Activated B cell treated with CpG ODN at 0.5 μM for 24 hours (primary cell): ENCODE measurements at regions not wholly inside any gene's neighbourhood (a gene's known extent, or its start where the extent isn't known, plus 50 kb on each side); places are given as distances from the start of the nearest gene placed in this dataset.

Experiments
- ATAC-seq: fragments of 200-7000 bp; cut with Tn5 transposase; one replicate; pipeline ENCODE4 v1.10.0; 2021; ENCODE audit warnings: low read depth, mild to moderate bottlenecking, moderate library complexity
- CTCF ChIA-PET: fragments of 350-600 bp; sonication (Branson Sonifier 250); formaldehyde crosslinking; loops from one replicate; lab custom pipeline; 2021; ENCODE audit warnings: antibody characterized with exemption; lab: Charles Lee
- POLR2A ChIA-PET: fragments of 350-600 bp; sonication (Branson Sonifier 250); formaldehyde crosslinking; loops from one replicate; lab custom pipeline; 2021; ENCODE audit warnings: antibody characterized with exemption; lab: Charles Lee
- DNase-seq: peaks from one replicate; pipeline ENCODE4 v3.0.0; 2022
- H3K27ac Mint-ChIP-seq: one replicate; pipeline ENCODE4 v1.8.0; 2020; ENCODE audit warnings: mixed read lengths
- H3K27me3 Mint-ChIP-seq: one replicate; pipeline ENCODE4 v1.8.0; 2021; ENCODE audit warnings: mixed read lengths
- H3K36me3 Mint-ChIP-seq: one replicate; pipeline ENCODE4 v1.8.0; 2021; ENCODE audit warnings: low read depth, mixed read lengths
- H3K4me1 Mint-ChIP-seq: one replicate; pipeline ENCODE4 v1.8.0; 2021; ENCODE audit warnings: mixed read lengths
- H3K4me3 Mint-ChIP-seq: one replicate; pipeline ENCODE4 v1.8.0; 2020; ENCODE audit warnings: mild to moderate bottlenecking, mixed read lengths
- H3K9me3 Mint-ChIP-seq: one replicate; pipeline ENCODE4 v1.8.0; 2020; ENCODE audit warnings: mixed read lengths
- CTCF ChIP-seq: fragments of 200-600 bp; IDR thresholded peaks from one replicate; pipeline ENCODE4 v1.8.0; 2022; ENCODE audit warnings: antibody characterized with exemption, mild to moderate bottlenecking
- intact Hi-C: fragments of 100-400 bp; cut with micrococcal nuclease; formaldehyde crosslinking; loops from one replicate; pipeline ENCODE4 v1.15.1; 2024

- DNase-seq (no peak), ATAC-seq (no peak)
- intact Hi-C loops = no loop called here
- H3K4me3 Mint-ChIP-seq = no peak overlapping the region
- no peak for TF ChIP-seq CTCF
- H3K27ac Mint-ChIP-seq = no peak overlapping the region
- no peaks in the 10 kb centered on the region for H3K27me3 Mint-ChIP-seq
- ChIA-PET POLR2A (no interaction called here), CTCF (no interaction called here)
- H3K9me3 Mint-ChIP-seq = peaks cover 11% of the 10 kb centered on the region
- H3K36me3 Mint-ChIP-seq = no peaks in the 10 kb centered on the region
- no peaks in the 10 kb centered on the region for H3K4me1 Mint-ChIP-seq
These were observed 495.2 kb downstream of the TCERG1L start for GRCh38 chr10:130816116-130816901.

GRCh38 chr10:130817046-130817624 lies 494.4 kb downstream of the TCERG1L start:
- no peak overlapping the region for H3K4me3 Mint-ChIP-seq
- no peaks in the 10 kb centered on the region for H3K27me3 Mint-ChIP-seq
- ChIA-PET POLR2A (no interaction called here), CTCF (no interaction called here)
- TF ChIP-seq CTCF = no peak
- no peak for ATAC-seq
- H3K36me3 Mint-ChIP-seq = no peaks in the 10 kb centered on the region
- no peak for DNase-seq
- peaks cover 11% of the 10 kb centered on the region for H3K9me3 Mint-ChIP-seq
- intact Hi-C loops = no loop called here
- H3K4me1 Mint-ChIP-seq = no peaks in the 10 kb centered on the region
- H3K27ac Mint-ChIP-seq = no peak overlapping the region

DNA sequence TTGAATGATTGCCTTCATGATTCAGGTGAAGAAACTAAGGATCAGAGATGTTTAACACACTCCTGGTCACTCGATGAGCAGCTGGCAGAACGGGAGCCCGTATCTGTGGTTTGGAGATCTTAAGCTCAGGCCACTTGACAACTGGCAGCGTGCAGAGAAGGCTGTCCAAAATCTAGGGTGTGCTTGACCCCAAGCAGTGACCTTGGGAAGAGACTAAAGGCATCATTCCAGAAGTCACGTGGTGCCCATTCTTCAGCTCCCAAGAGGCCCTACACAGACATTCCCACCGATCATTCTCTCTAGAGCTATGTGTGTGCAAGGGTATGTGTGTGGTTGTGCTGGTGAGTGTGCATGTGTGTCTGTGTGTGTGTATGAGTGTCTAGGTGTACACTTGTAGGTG lies 493.8 kb downstream of the TCERG1L start:
- Mint-ChIP-seq H3K27ac (no peak overlapping the region), H3K27me3 (no peaks in the 10 kb centered on the region), H3K36me3 (no peaks in the 10 kb centered on the region), H3K4me3 (no peak overlapping the region), H3K4me1 (no peaks in the 10 kb centered on the region), H3K9me3 (peaks cover 11% of the 10 kb centered on the region)
- ATAC-seq (no peak), DNase-seq (no peak)
- ChIA-PET CTCF (no interaction called here), POLR2A (no interaction called here)
- intact Hi-C loops = no loop called here
- TF ChIP-seq CTCF = no peak

GRCh38 chr10:130820880-130821482 lies 490.5 kb downstream of the TCERG1L start:
- TF ChIP-seq CTCF = no peak
- CTCF ChIA-PET = no interaction called here
- DNase-seq = no peak

GRCh38 chr10:130824230-130825014 lies 487.1 kb downstream of the TCERG1L start:
- Mint-ChIP-seq H3K9me3 (peaks cover 24% of the 10 kb centered on the region), H3K4me1 (no peaks in the 10 kb centered on the region), H3K36me3 (no peaks in the 10 kb centered on the region), H3K4me3 (no peak overlapping the region), H3K27ac (no peak overlapping the region), H3K27me3 (no peaks in the 10 kb centered on the region)
- no peak for ATAC-seq
- intact Hi-C loops = no loop called here
- TF ChIP-seq CTCF = no peak
- ChIA-PET POLR2A (no interaction called here), CTCF (no interaction called here)
- DNase-seq = no peak

More at GRCh38 chr10:130820880-130821482, 490.5 kb downstream of the TCERG1L start:
- Mint-ChIP-seq H3K27ac (no peak overlapping the region), H3K4me1 (no peaks in the 10 kb centered on the region), H3K9me3 (peaks cover 19% of the 10 kb centered on the region), H3K36me3 (no peaks in the 10 kb centered on the region), H3K4me3 (no peak overlapping the region), H3K27me3 (no peaks in the 10 kb centered on the region)
- no peak for ATAC-seq
- intact Hi-C loops = no loop called here
- POLR2A ChIA-PET = no interaction called here
